ENCODE measurements at regions not wholly inside any gene's neighbourhood (a gene's known extent, or its start where the extent isn't known, plus 50 kb on each side); places are given as distances from the start of the nearest gene placed in this dataset.

DNA sequence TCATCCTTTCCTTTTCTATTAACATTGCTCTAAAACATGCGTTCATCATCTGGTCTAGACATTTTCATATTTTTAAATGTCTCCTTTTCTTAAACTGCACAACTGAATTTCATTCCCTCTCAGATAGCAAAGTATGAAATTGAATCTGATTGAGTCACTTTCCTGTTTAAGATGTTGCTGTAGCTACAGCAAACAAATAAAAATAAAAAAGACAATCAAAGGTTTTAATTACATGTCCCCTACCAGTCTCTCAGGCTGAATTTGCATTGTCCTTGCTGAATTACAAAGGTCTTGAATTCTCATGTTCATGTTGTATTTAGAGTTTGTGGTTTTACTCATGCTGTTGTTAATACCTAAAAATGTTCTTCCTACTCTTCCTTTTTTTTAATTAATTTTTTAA is 537.9 kb upstream of the LRATD1 start:
- TF ChIP-seq, protein P1, sequence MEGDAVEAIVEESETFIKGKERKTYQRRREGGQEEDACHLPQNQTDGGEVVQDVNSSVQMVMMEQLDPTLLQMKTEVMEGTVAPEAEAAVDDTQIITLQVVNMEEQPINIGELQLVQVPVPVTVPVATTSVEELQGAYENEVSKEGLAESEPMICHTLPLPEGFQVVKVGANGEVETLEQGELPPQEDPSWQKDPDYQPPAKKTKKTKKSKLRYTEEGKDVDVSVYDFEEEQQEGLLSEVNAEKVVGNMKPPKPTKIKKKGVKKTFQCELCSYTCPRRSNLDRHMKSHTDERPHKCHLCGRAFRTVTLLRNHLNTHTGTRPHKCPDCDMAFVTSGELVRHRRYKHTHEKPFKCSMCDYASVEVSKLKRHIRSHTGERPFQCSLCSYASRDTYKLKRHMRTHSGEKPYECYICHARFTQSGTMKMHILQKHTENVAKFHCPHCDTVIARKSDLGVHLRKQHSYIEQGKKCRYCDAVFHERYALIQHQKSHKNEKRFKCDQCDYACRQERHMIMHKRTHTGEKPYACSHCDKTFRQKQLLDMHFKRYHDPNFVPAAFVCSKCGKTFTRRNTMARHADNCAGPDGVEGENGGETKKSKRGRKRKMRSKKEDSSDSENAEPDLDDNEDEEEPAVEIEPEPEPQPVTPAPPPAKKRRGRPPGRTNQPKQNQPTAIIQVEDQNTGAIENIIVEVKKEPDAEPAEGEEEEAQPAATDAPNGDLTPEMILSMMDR (IDR thresholded peaks at IDR 0.05), result no peak
- TF ChIP-seq TEAD4 (CRISPR knock-in tag; IDR thresholded peaks at IDR 0.05) (no peak), GRHL2 (CRISPR knock-in tag; IDR thresholded peaks at IDR 0.05; ENCODE audit: insufficient replicate concordance, severe bottlenecking) (no peak), MAX (CRISPR knock-in tag; IDR thresholded peaks at IDR 0.05) (no peak), FOXJ3 (CRISPR knock-in tag; IDR thresholded peaks at IDR 0.05; ENCODE audit: borderline replicate concordance) (no peak), IRF2 (CRISPR knock-in tag; IDR thresholded peaks at IDR 0.05; ENCODE audit: borderline replicate concordance, low read depth) (no peak)
- TF ChIP-seq, protein P2, sequence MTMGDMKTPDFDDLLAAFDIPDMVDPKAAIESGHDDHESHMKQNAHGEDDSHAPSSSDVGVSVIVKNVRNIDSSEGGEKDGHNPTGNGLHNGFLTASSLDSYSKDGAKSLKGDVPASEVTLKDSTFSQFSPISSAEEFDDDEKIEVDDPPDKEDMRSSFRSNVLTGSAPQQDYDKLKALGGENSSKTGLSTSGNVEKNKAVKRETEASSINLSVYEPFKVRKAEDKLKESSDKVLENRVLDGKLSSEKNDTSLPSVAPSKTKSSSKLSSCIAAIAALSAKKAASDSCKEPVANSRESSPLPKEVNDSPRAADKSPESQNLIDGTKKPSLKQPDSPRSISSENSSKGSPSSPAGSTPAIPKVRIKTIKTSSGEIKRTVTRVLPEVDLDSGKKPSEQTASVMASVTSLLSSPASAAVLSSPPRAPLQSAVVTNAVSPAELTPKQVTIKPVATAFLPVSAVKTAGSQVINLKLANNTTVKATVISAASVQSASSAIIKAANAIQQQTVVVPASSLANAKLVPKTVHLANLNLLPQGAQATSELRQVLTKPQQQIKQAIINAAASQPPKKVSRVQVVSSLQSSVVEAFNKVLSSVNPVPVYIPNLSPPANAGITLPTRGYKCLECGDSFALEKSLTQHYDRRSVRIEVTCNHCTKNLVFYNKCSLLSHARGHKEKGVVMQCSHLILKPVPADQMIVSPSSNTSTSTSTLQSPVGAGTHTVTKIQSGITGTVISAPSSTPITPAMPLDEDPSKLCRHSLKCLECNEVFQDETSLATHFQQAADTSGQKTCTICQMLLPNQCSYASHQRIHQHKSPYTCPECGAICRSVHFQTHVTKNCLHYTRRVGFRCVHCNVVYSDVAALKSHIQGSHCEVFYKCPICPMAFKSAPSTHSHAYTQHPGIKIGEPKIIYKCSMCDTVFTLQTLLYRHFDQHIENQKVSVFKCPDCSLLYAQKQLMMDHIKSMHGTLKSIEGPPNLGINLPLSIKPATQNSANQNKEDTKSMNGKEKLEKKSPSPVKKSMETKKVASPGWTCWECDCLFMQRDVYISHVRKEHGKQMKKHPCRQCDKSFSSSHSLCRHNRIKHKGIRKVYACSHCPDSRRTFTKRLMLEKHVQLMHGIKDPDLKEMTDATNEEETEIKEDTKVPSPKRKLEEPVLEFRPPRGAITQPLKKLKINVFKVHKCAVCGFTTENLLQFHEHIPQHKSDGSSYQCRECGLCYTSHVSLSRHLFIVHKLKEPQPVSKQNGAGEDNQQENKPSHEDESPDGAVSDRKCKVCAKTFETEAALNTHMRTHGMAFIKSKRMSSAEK (CRISPR knock-in tag; IDR thresholded peaks at IDR 0.05; ENCODE audit: borderline replicate concordance), result no peak
- TF ChIP-seq, protein P3, sequence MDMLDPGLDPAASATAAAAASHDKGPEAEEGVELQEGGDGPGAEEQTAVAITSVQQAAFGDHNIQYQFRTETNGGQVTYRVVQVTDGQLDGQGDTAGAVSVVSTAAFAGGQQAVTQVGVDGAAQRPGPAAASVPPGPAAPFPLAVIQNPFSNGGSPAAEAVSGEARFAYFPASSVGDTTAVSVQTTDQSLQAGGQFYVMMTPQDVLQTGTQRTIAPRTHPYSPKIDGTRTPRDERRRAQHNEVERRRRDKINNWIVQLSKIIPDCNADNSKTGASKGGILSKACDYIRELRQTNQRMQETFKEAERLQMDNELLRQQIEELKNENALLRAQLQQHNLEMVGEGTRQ (CRISPR knock-in tag; IDR thresholded peaks at IDR 0.05), result no peak

Data from WTC11 (cell line).